SK-N-SH (cell line): ENCODE measurements at regions not wholly inside any gene's neighbourhood (a gene's known extent, or its start where the extent isn't known, plus 50 kb on each side); places are given as distances from the start of the nearest gene placed in this dataset.

Experiments
- CTCF ChIA-PET: fragments of 300-600, 350-600 bp; formaldehyde crosslinking; extraction: SDS; loops from one replicate; lab custom pipeline; 2021; lab: Yijun Ruan, JAX
- POLR2A ChIA-PET: fragments of 350-600 bp; sonication (Branson Sonifier 250); formaldehyde crosslinking; extraction: SDS; loops from one replicate; lab custom pipeline; 2020; ENCODE audit warnings: antibody characterized with exemption, inconsistent platforms; lab: Yijun Ruan, JAX
- DNase-seq: peaks from one replicate; pipeline ENCODE4 v3.0.0; 2012
- H2AFZ ChIP-seq: fragments of 200-600 bp; sonication (generic); 2 replicates; pipeline ENCODE4 v1.8.1; 2016; ENCODE audit warnings: antibody characterized with exemption, mild to moderate bottlenecking, low read depth
- H3F3A ChIP-seq: fragments of 200-600 bp; sonication (generic); replicated peaks from 2 replicates; pipeline ENCODE3; 2016; ENCODE audit warnings: antibody characterized with exemption, mild to moderate bottlenecking; ENCODE audit not compliant: insufficient read depth
- H3K27ac ChIP-seq, 2 experiments: fragments of 200-500 bp in 1 of 2; fragments of 200-600 bp in 1 of 2; sonication (Bioruptor generic) in 1 of 2; sonication (generic), shearing (Covaris generic) in 1 of 2; 2 replicates each; pipeline versions ENCODE4 v1.5.1 to v1.6.1; 2014 to 2016; ENCODE audit warnings: low read depth in 2 of 2, inconsistent platforms in 1 of 2, low read length in 1 of 2, mild to moderate bottlenecking in 1 of 2, mixed read lengths in 1 of 2
- H3K27me3 ChIP-seq: fragments of 200-600 bp; sonication (generic), shearing (Covaris generic); 2 replicates; pipeline ENCODE4 v1.6.1; 2016; ENCODE audit warnings: mixed run types; ENCODE audit not compliant: insufficient read depth
- H3K36me3 ChIP-seq, 2 experiments: fragments of 200-500 bp in 1 of 2; fragments of 200-600 bp in 1 of 2; sonication (Bioruptor generic) in 1 of 2; sonication (generic) in 1 of 2; replicated peaks in 1 of 2; 2 replicates each; pipeline versions ENCODE3 to v1.5.1; 2014 to 2016; ENCODE audit warnings: low read length in 1 of 2, mild to moderate bottlenecking in 1 of 2; ENCODE audit not compliant: insufficient read depth in 2 of 2, control insufficient read depth in 1 of 2
- H3K4me1 ChIP-seq, 2 experiments: fragments of 200-500 bp in 1 of 2; fragments of 200-600 bp in 1 of 2; sonication (Bioruptor generic) in 1 of 2; sonication (generic), shearing (Covaris generic) in 1 of 2; 2 replicates each; pipeline versions ENCODE4 v1.5.1 to v1.6.1; 2014 to 2016; ENCODE audit warnings: low read depth in 1 of 2, low read length in 1 of 2, mixed run types in 1 of 2; ENCODE audit not compliant: insufficient read depth in 2 of 2, control insufficient read depth in 1 of 2
- H3K4me2 ChIP-seq: fragments of 200-600 bp; sonication (generic), shearing (Covaris generic); 2 replicates; pipeline ENCODE4 v1.6.1; 2017; ENCODE audit warnings: mixed run types
- H3K4me3 ChIP-seq, 2 experiments: fragments of 200-500 bp in 1 of 2; fragments of 200-600 bp in 1 of 2; sonication (Bioruptor generic) in 1 of 2; sonication (generic), shearing (Covaris generic) in 1 of 2; 2 replicates each; pipeline versions ENCODE4 v1.5.1 to v1.8.1; 2014 to 2016; ENCODE audit warnings: low read depth in 2 of 2, inconsistent platforms in 1 of 2, low read length in 1 of 2, mild to moderate bottlenecking in 1 of 2, mixed read lengths in 1 of 2, moderate library complexity in 1 of 2
- H3K79me2 ChIP-seq: fragments of 200-600 bp; sonication (generic); 2 replicates; pipeline ENCODE4 v1.8.1; 2017; ENCODE audit warnings: mild to moderate bottlenecking; ENCODE audit not compliant: insufficient read depth
- H3K9ac ChIP-seq: fragments of 200-600 bp; sonication (generic); 2 replicates; pipeline ENCODE4 v1.6.1; 2017; ENCODE audit warnings: mixed run types
- H3K9me2 ChIP-seq: fragments of 200-600 bp; sonication (generic); 2 replicates; pipeline ENCODE4 v1.6.1; 2017; ENCODE audit warnings: mixed run types
- H3K9me3 ChIP-seq: fragments of 200-600 bp; sonication (generic); 2 replicates; pipeline ENCODE4 v1.6.1; 2017; ENCODE audit warnings: mixed run types, mild to moderate bottlenecking, moderate library complexity
- H4K20me1 ChIP-seq: fragments of 200-600 bp; sonication (generic); 2 replicates; pipeline ENCODE4 v1.6.1; 2017; ENCODE audit warnings: mild to moderate bottlenecking, mixed run types; ENCODE audit not compliant: insufficient read depth
- CHD2 ChIP-seq: fragments of 150-350 bp; IDR thresholded peaks from 2 replicates; pipeline ENCODE4 v1.6.1; 2018; ENCODE audit warnings: low read length; ENCODE audit not compliant: partially characterized antibody
- ELF1 ChIP-seq: IDR thresholded peaks from 2 replicates; pipeline ENCODE4 v1.4.0; 2012
- EP300 ChIP-seq, 2 experiments: IDR thresholded peaks; 2 replicates each; pipeline versions ENCODE4 v1.4.0 to v1.6.1; 2012; ENCODE audit warnings: borderline replicate concordance in 1 of 2, low read depth in 1 of 2, low read length in 1 of 2
- EZH2phosphoT487 ChIP-seq: fragments of 200-600 bp; sonication (generic); IDR thresholded peaks from 2 replicates; pipeline ENCODE4 v1.6.1; 2017; ENCODE audit warnings: low read depth, mixed run types, mild to moderate bottlenecking, antibody characterized with exemption, moderate library complexity, borderline replicate concordance
- FOXJ3 ChIP-seq: sonication (generic); formaldehyde crosslinking; IDR thresholded peaks from 2 replicates; pipeline ENCODE4 v1.5.1; 2020; ENCODE audit warnings: mild to moderate bottlenecking, missing genetic modification reagents
- FOXM1 ChIP-seq: IDR thresholded peaks from 2 replicates; pipeline ENCODE4 v1.4.0; 2012; ENCODE audit warnings: low read depth, mild to moderate bottlenecking
- GATA2 ChIP-seq: sonication (generic); formaldehyde crosslinking; IDR thresholded peaks from 2 replicates; pipeline ENCODE4 v1.5.0; 2020; ENCODE audit warnings: mild to moderate bottlenecking, missing genetic modification reagents
- IRF3 ChIP-seq: fragments of 150-350 bp; IDR thresholded peaks from 2 replicates; pipeline ENCODE4 v1.6.1; 2016; ENCODE audit warnings: mild to moderate bottlenecking, low read depth, low read length
- MAX ChIP-seq: IDR thresholded peaks from 2 replicates; pipeline ENCODE4 v1.4.0; 2012; ENCODE audit warnings: low read depth
- MXI1 ChIP-seq: IDR thresholded peaks from 2 replicates; pipeline ENCODE4 v1.6.1; 2012; ENCODE audit warnings: mild to moderate bottlenecking, low read depth, low read length, improper control_type of control experiment
- NFIC ChIP-seq: IDR thresholded peaks from 2 replicates; pipeline ENCODE4 v1.4.0; 2012; ENCODE audit warnings: borderline replicate concordance
- PBX3 ChIP-seq: IDR thresholded peaks from 2 replicates; pipeline ENCODE4; 2012
- POLR2AphosphoS5 ChIP-seq: IDR thresholded peaks from 2 replicates; pipeline ENCODE4 v1.6.1; 2012; ENCODE audit warnings: low read depth, low read length
- RAD21 ChIP-seq: IDR thresholded peaks from 2 replicates; pipeline ENCODE4 v1.6.1; 2012; ENCODE audit warnings: mild to moderate bottlenecking, low read length
- REST ChIP-seq: IDR thresholded peaks from 2 replicates; pipeline ENCODE4 v1.6.1; 2012; ENCODE audit warnings: mild to moderate bottlenecking, low read depth, low read length, moderate library complexity
- RFX5 ChIP-seq: IDR thresholded peaks from 2 replicates; pipeline ENCODE4 v1.6.1; 2012; ENCODE audit warnings: mild to moderate bottlenecking, improper control_type of control experiment, low read length
- RXRA ChIP-seq: IDR thresholded peaks from 2 replicates; pipeline ENCODE4 v1.4.0; 2012; ENCODE audit warnings: low read depth, mild to moderate bottlenecking, borderline replicate concordance
- TEAD4 ChIP-seq: IDR thresholded peaks from 2 replicates; pipeline ENCODE4 v1.4.0; 2012; ENCODE audit warnings: mild to moderate bottlenecking, borderline replicate concordance; ENCODE audit not compliant: insufficient read depth
- USF2 ChIP-seq: fragments of 150-350 bp; IDR thresholded peaks from 2 replicates; pipeline ENCODE4 v1.6.1; 2017; ENCODE audit warnings: antibody characterized with exemption, low read length, low read depth, borderline replicate concordance
- YY1 ChIP-seq: IDR thresholded peaks from 2 replicates; pipeline ENCODE4 v1.4.0; 2012; ENCODE audit warnings: low read depth, mild to moderate bottlenecking
- WGBS: methylation state at CpG from one replicate; pipeline ENCODE4 v1.1.6; 2017; ENCODE audit warnings: low lambda C conversion rate; 5-methylcytosine and 5-hydroxymethylcytosine counted together

GRCh38 chr15:77904901-77905300, 172.6 kb downstream of the TBC1D2B start:
- peaks cover 0 to under 1% of the 10 kb centered on the region in 2 experiments; a peak in 1 of 4 replicates for H3K4me1 ChIP-seq
- H3K9me2 ChIP-seq = no peaks in the 10 kb centered on the region
- POLR2A ChIA-PET = no interaction called here
- 9% methylated on average over 1 of the region's 5 CpGs for WGBS
- no peak overlapping the region for H3K9ac ChIP-seq
- H2AFZ ChIP-seq = no peak overlapping the region
- no peaks in the 10 kb centered on the region for H3K9me3 ChIP-seq
- TF ChIP-seq FOXJ3 (CRISPR knock-in tag) (no peak), USF2 (no peak), FOXM1 (no peak), TEAD4 (no peak), MAX (no peak), EP300 (IDR thresholded peaks at IDR 0.05; ENCODE audit: borderline replicate concordance in 1 of 2, low read depth in 1 of 2, low read length in 1 of 2) (no peak), ELF1 (no peak), RXRA (no peak), YY1 (no peak), NFIC (no peak), PBX3 (no peak), GATA2 (no peak), POLR2AphosphoS5 (no peak), CHD2 (no peak), EZH2phosphoT487 (no peak), REST (no peak), IRF3 (no peak), RAD21 (no peak), RFX5 (no peak), MXI1 (no peak)
- H3K4me2 ChIP-seq = no peak overlapping the region
- H4K20me1 ChIP-seq = no peaks in the 10 kb centered on the region
- no peaks in the 10 kb centered on the region for H3K36me3 ChIP-seq
- H3K4me3 ChIP-seq = no peak overlapping the region
- DNase-seq = no peak
- H3K79me2 ChIP-seq = no peaks in the 10 kb centered on the region
- CTCF ChIA-PET = interaction anchor here (0.8 to 1.7 kb wide), 6 partner anchors 35 to 291 kb away, joined by 3 to 4 read pairs (median 3); no protein-coding TSS in a partner anchor
- no peak overlapping the region for H3K27ac ChIP-seq
- H3K27me3 ChIP-seq = no peaks in the 10 kb centered on the region
- no peaks in the 10 kb centered on the region for H3F3A ChIP-seq
